ENCODE measurements at regions not wholly inside any gene's neighbourhood (a gene's known extent, or its start where the extent isn't known, plus 50 kb on each side); places are given as distances from the start of the nearest gene placed in this dataset.

DNA sequence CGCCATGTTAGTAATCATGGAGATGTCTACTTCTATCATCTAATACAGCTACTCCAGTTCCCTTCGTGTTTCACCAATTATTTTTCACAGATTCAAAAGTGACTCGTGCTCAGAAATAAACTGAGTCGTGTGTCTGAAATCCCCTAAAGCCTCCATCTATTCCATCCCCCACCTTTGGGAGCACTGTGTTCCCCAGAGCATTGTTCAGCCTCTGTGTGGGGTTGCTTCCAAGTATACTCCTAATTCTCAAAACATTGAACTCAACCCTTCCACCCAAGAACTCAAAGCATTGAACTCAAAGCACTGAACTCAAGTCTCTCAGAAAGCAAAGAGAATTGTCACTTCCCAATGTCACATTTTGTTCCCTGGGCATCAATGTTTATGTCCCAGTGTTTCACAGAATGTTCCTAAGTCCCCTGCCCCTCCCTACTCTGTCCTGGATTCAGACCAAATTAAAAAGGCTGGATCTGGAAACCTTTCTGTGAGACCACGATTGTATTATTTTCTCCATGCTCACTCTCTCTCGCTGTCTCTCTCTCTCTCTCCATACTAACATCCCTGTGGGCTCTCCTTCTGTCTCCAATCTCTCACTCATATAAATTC lies 138.5 kb upstream of the QRFPR start:
- FAIRE-seq: no peak

DNA sequence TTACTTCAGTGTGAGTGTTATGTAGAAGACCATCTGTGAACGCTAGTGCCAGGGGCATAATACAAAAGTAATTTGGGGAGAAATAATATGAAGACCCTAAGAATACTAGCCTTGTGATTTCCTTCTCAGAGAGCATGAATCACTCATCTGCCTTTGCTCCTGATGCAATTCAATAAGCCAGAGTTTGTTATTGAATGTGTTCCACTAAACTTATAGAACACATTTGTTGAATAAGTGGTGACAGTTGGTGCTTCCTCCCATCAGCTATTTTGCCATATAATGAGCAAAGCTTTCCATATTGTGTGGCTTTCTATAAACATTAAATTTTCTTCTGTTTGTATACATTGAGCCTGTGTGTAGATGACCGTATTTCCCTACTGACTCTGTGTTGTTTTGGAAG lies 136.4 kb upstream of the QRFPR start:
- FAIRE-seq: no peak

DNA sequence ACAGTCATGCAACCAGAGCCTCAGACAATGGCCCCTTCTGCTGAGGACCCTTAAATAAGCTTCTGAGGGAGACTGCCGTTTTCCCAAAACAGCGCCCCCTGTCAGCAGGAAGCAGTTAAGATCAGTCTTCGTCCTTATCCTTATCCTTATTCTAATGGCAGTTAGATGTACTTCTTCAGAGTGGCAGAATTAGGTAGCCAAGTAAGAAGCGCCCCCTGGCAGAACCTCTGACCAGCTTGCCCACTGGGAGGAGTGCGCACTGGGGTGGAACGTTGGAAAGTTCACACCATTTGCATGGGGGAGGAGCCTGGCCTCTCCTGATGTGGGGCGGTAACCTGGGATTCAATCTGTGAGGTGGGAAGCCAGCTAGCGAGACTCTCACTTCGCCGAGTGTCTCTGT lies 133.6 kb upstream of the QRFPR start:
- FAIRE-seq: no peak

DNA sequence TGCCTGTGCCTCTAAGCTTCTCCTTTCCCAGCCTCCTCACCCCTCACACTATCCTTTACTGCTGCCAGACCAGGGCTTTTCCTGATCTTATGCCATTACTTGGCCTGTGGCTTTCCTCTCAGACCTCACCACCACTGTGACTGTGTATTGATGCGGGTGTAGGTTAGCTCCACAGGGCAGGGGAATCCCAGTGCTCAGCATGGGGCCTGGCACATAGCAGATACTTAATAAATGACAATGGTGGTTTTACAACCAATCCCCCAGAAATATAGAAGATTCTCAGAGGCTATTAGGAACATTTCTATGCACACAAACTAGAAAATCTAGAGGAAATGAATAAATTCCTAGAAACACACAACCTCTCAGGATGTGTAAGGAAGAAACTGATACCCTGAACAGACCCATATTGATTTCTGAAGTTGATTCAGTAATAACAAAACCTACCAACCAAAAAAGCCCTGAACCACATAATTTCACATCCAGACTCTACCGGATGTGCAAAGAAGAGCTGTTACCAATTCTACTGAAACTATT lies 129.6 kb upstream of the QRFPR start:
- no peak for FAIRE-seq

DNA sequence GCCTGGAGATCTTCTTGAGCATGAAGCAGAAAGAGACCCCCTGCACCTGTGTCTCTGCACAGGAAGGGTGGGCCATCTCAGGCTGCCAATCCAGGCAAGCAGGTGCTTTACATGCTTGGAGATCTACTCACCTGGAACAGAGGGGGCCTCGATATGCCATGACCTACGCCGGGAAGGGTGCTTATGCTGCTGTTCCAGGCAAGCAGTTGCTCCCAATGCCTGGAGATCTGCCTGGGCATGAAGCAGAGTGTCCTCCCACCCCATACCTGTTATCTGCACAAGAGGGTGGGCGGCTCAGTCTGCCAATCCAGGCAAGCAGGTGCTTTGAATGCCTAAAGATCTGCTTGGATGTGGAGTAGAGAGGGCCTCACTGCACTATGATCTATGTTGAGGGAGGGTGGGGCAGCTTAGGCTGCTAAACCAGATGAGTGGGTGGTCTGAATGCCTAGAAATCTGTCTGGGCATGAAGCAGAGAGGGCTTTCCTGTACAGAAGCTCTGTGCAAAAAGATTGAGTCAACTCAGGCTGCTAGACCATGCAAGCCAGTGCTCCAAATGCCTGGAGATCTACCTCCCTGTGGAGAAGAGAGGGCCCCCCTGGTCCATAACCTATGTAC lies 104.5 kb upstream of the QRFPR start:
- FAIRE-seq: no peak

DNA sequence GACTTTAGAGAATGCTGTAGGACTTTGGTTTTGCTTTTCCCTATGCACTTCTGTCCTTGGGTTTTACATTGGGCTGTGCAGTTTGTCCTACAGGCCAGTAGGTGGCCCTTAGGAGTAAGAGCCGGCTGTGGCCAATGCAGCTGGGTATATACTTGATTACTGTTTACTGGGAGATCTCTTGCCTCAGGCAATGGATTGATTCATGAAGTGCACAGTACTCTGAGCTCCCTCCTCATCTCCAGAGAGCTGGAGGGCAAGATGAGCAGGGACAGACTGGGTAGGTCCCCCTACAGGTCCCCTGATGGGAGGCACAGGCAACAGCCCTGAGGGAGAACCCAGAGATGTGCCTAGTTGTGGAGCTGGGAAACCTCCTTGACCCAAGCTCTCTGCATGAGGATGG lies 103.8 kb upstream of the QRFPR start:
- no peak for FAIRE-seq

DNA sequence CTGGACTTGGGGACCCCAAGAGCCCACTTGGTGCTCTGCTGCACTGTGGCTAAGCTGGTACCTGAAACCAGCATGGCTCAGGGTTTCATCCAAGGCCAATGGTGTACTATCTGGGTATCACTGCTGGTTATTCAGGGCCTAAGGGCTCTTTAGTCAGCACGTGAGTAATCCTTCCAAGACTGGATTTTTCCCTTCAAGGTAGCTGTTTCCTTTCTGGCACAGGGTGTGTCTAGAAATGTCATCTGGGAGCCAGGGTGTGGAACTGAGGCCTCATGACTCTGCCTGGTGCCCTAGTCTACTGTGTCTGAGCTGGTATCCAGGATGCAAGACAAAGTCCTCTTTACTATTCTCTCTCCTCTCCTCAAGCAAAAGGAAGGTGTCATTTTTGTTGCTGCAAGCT lies 99.0 kb upstream of the QRFPR start:
- FAIRE-seq: no peak

DNA sequence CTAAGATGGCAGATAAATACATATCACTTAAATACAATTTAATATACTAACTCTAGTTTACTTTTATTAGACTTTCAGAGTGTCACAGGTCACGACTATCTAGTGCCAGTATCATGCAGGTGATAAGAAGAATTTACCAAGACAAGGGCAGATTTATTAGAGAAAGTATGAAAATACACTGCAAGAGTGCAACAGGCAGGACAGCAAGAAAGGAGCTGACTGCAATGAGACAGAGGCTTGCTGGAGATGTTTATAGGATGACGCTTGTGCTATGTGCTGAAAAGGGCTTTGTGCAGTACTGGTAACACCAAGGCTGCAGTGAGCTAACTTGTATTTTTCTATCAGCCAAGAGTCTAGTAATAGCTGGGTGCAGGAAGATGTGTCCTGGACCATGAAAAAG lies 96.7 kb upstream of the QRFPR start:
- FAIRE-seq: no peak

DNA sequence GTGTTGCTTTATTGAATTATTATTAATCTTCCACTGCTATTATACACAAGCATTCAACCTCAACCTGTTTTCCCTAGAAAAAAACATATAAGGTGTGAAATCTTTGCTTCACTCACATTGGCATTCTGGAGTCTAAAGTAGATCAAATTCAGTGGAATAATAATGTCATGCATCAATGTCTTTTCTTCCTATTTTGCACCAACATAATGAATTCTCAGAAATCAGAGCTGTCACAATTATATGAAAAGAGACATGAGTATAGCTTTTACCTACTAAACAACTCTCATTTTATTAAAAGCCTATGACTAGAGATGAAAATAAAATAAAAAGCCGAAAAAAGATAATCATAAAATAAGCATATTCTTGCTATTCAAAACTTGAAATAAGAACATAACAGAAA lies 96.3 kb upstream of the QRFPR start:
- no peak for FAIRE-seq

DNA sequence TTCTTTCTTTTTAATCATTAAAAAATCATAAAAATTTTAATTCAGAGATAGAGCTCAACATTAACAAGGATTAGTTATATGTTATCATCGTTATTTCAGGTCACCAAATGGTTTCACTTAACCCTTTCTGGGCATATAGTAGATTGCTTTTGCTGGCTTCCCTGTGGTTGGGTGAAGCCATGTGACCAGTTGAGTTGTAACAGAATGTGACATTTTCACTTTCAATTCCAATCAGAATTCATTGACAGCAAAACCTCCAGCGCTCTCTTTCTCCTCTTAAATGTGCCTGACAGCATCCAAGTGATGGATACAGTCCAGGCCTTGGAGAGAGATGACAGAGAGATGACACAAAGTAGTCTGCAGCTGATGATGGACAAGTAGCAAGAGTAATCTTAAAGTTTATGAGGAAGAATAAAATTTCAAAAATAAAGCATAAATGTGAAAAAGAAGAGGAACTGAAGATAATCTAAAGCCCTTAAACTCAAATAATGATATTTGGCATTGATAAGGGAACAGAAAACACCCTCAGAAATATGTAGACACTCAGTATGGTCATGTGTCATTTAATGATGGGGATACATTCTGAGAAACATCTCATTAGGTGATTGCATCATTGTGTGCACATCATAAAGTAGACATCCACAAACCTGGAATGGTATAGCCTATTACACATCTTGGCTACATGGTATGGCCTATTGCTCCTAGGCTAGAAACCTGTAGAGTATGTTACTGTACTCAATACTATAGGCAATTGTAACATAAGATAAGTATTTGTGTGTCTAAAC lies 92.3 kb upstream of the QRFPR start:
- FAIRE-seq: no peak

DNA sequence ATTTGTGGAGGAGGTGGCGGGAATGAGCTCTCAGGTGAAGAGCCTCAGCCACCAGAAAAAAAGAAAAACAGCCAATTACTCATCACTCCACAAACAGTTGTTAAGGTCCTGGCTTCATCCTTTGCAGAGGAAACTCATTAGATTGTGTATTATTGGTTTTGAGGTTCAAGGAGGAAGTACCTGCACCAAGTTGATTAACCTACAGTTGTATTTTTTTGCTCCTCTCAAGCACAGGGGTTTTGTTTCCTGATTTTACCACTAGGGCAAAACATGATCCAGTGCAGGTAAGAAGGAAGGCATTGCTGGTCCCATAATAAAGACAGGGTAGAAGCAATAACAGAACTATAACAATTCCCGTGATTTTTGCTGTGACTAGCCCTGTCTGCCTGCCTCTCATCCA lies 84.0 kb upstream of the QRFPR start:
- FAIRE-seq: no peak

DNA sequence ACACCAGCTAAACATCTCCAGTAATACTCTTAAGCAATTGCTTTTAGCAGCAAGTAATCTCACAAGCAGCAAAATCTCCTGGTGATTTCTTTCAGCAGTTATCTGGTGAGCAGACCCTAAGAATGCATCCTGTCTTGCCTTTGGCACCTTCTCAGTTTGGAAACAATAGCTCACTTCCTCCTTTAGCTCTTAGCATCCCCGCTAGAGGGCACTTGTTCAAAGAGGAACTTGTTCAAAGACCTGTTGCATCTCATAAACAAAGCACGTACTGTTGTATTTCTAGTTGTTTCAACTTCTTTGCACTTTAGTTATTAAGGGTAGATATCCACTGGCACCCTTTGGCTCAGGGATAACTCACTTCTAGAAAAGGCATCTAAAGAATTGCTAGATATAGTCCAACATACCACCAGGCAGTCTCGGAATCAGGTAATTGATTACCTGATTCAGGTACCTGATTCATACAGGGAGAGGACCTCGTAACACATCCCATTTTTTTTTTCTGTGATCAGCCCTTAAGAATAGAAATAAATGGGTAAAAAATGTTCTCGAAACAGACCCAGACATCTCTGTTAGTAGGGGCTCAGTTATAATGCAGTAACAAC lies 81.9 kb upstream of the QRFPR start:
- peak; percentile 11 for FAIRE-seq

DNA sequence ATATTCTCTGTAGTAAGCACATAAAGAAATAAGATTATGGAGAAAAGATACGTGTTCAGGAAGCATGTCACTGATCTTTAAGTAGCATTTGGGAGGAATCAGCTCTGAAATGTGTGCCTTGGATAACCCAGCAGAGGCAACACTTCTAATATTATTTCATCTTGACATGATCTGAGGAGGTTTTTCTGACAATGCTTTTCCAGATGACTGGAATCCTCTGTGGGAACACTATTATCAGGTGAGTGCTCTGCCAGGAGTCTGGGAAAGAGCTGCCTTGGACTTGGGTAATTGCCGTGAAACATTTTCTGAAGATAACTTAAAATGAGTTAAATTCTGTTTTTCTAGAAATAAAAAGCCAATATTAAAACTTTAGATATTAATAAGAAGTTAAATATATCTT lies 78.2 kb upstream of the QRFPR start:
- FAIRE-seq: no peak

DNA sequence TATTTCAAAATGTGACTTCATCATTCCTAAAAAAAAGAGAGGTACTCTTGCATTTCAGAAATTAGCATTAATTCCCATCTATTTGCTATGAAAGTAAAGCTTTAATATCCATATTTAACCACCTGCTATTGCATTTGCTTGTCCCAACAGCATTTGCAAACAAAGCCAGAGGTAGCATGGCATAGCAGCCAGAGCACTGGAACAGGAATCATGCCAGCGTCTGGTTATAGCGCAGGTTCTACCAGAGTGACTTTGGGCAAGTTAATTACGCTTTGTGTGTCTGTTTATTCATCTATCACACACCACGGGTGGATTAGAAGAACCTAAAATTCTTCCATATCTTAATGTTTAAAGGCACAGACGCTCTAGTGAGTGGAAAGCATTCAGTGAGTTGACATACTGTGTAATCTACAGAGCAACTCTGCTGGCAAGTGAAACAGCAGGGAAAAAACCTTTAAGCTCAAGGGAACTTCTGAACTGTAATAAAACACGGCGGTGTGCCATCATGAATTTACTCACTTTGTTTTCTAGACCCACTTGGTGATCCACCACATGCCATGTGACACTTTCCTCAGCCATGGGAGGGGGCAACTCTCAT lies 76.6 kb upstream of the QRFPR start:
- no peak for FAIRE-seq

DNA sequence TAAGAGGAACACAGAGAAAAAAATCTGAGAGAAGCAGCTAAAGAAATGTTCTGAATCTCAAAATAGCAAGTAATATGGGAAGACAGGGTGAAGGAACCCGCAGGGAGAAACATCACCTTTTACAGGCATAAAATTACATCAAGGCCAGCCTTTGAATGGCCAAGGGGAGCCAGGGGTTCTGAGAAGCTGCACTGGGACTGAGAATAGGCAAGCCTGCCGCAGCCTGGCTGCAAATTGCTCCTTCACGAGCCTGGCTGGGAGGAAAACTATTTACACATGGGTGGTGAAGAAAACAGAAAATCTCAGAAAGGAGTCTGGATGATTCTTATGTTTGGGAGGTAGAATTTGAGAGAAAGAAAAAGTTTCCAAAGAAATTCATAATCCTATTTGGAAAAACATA lies 74.5 kb upstream of the QRFPR start:
- FAIRE-seq: no peak

DNA sequence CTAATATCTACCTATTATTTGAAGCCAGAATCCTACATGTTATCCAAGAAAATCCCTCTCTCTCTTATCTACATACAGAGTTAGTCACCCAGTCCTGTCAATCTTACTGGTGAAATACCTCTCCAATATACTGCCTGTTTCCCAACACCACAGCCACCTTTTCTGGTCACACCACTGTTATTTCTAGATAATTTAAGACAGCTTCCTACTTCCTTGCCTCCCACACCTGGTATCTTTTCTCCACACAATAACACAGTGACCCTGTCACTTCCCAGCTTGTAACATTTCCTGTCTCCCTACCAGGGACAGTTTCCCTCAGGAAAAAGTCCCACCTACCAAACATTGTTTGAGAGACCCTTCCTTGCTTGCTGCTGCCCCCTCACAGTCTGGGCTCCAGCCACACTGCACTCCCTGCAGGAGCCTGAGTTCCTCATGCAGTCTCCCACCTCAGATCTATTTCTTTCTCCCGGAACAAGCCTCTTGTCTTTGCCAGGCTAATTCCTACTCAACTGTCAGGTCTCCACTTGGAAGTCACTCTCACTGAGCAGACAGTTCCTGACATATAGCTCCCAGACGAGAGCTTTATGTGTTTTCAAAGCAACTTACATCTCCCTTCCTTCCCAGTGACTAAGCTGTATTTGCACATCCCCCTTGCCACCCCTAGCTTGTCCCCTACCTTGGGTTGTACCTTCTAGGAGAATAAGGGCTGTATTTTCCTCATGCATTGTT lies 73.6 kb upstream of the QRFPR start:
- FAIRE-seq: no peak

DNA sequence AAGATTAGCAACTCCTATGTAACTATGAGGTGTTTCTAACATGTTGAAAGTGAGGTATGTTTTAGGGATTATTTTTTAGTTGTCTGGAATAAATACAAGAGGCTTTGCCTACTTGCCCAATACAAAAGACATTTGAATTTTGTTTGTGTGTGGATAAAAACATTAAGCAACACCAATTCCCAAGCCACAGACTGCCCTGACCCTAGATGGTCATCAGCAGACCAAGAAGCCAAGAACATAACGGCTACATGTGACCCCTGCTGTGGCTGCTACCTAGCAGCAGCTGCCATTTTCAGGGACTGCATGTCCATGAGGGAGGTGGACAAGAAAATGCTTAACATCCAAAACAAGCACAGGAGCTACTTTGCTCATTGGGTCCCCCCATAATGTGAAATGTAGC lies 70.5 kb upstream of the QRFPR start:
- FAIRE-seq: no peak

DNA sequence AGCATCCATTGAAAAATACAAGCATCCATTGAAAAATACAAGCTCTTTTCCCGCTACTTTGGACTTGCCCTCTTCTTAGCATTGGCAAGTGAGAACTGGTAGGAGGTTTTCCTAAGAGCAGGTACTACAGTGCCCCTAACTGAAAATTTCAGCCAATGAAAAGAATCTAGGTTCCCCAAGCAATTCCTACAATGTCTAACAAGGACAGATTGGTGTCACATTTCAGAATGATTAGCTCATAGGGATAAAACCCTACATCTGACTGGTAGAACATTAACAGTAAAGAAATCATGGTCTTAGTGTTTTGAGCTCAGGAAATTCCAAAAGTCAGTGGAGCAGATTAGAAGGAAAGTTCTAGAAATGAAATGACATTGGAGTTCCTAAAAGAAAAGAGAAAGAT lies 68.6 kb upstream of the QRFPR start:
- FAIRE-seq: no peak

DNA sequence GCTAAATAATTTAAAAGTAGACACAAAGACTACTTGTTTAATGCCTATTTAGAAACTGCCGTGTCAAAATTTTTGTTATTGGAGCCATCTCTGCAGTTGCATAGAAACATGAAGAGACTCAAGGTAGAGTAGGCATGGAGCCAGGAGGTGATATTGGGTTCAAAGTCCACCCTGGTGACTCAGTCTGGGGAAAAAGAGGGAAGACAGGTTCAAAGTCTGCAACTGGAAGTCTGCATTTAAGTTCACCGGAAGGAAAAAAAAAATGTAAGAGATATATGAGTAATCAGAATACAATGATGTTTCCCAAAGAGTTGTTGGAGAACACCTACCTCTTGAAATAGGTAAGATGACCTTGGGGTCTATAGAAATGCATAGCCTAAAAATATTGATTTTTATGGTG lies 67.4 kb upstream of the QRFPR start:
- no peak for FAIRE-seq

DNA sequence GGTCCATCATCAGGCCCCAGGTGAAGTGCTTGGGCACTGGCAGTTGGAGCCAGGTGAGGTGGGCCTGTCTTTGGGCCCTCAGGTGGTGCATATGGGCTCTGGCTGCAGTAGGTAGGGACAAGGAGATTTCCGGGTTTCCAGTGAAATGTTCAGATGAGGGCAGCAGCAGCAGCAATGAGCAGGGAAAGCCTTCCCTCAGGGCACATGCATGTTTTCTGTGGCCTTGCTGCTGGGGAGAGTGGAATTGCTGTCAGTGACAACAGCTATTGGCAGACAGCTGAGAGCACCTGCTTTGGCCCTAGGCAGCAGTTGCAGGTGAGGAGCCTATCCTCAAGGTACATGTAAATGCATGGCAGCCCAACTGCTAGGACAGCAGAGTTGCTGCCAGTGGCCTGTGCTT lies 58.9 kb upstream of the QRFPR start:
- FAIRE-seq: no peak

Data from G401.6 (cell line).